Naive thymus-derived CD4-positive, alpha-beta T cell (primary cell): ENCODE measurements at regions not wholly inside any gene's neighbourhood (a gene's known extent, or its start where the extent isn't known, plus 50 kb on each side); places are given as distances from the start of the nearest gene placed in this dataset.

Experiments used
- ATAC-seq: fragments of 150-1000 bp; cut with Tn5 transposase; 2 replicates; pipeline ENCODE4 v1.10.0; 2021; ENCODE audit warnings: mild to moderate bottlenecking, moderate library complexity
- CTCF ChIA-PET: fragments of 350-600 bp; sonication (Branson Sonifier 250); formaldehyde crosslinking; loops from one replicate; lab custom pipeline; 2021; ENCODE audit warnings: antibody characterized with exemption; lab: Charles Lee
- POLR2A ChIA-PET: fragments of 350-600 bp; sonication (Branson Sonifier 250); formaldehyde crosslinking; loops from one replicate; lab custom pipeline; 2021; ENCODE audit warnings: antibody characterized with exemption, inconsistent platforms; lab: Charles Lee
- DNase-seq, 9 donors: peaks; one replicate each; pipeline versions ENCODE4 v3.0.0 to v3.0.0-alpha.2; 2020 to 2022; ENCODE audit warnings: mixed read lengths in 1 of 9
- H3K27ac ChIP-seq: one replicate; pipeline ENCODE4 v1.7.0; 2013; ENCODE audit warnings: mild to moderate bottlenecking, low read depth, low read length, moderate library complexity
- H3K27me3 ChIP-seq, 2 donors: one replicate each; pipeline ENCODE4 v1.7.0; 2013; ENCODE audit warnings: low read length in 2 of 2, mild to moderate bottlenecking in 2 of 2, moderate library complexity in 2 of 2; ENCODE audit not compliant: control insufficient read depth in 2 of 2, insufficient read depth in 2 of 2
- H3K36me3 ChIP-seq, 3 experiments: 1 replicate in 2 of 3; 2 replicates in 1 of 3; pipeline ENCODE4 v1.7.0; 2013; ENCODE audit warnings: low read length in 3 of 3, mild to moderate bottlenecking in 3 of 3, moderate library complexity in 1 of 3; ENCODE audit not compliant: insufficient read depth in 3 of 3, control insufficient read depth in 2 of 3
- H3K4me1 ChIP-seq, 2 donors: one replicate each; pipeline ENCODE4 v1.7.0; 2013; ENCODE audit warnings: low read length in 2 of 2, mild to moderate bottlenecking in 2 of 2, moderate library complexity in 1 of 2; ENCODE audit not compliant: control insufficient read depth in 2 of 2, insufficient read depth in 2 of 2
- H3K4me3 ChIP-seq: 2 replicates; pipeline ENCODE4 v1.7.0; 2013; ENCODE audit warnings: mild to moderate bottlenecking, low read length
- H3K9me3 ChIP-seq, 3 experiments: 1 replicate in 2 of 3; 2 replicates in 1 of 3; pipeline ENCODE4 v1.7.0; 2013; ENCODE audit warnings: low read length in 3 of 3; ENCODE audit not compliant: control insufficient read depth in 2 of 3
- H3K27ac Mint-ChIP-seq, 9 donors: one replicate each; pipeline ENCODE4 v1.8.0; 2020 to 2022; ENCODE audit warnings: mixed read lengths in 9 of 9, mild to moderate bottlenecking in 8 of 9, moderate library complexity in 5 of 9, inconsistent platforms in 2 of 9
- H3K27me3 Mint-ChIP-seq, 5 donors: one replicate each; pipeline ENCODE4 v1.8.0; 2021 to 2022; ENCODE audit warnings: mixed read lengths in 5 of 5, mild to moderate bottlenecking in 1 of 5
- H3K36me3 Mint-ChIP-seq, 5 donors: one replicate each; pipeline ENCODE4 v1.8.0; 2020 to 2022; ENCODE audit warnings: mixed read lengths in 5 of 5, mild to moderate bottlenecking in 3 of 5, inconsistent platforms in 1 of 5
- H3K4me1 Mint-ChIP-seq, 7 donors: one replicate each; pipeline ENCODE4 v1.8.0; 2020 to 2022; ENCODE audit warnings: mixed read lengths in 7 of 7, mild to moderate bottlenecking in 3 of 7, inconsistent platforms in 1 of 7
- H3K4me3 Mint-ChIP-seq, 10 donors: one replicate each; pipeline ENCODE4 v1.8.0; 2020 to 2022; ENCODE audit warnings: mild to moderate bottlenecking in 10 of 10, mixed read lengths in 10 of 10, moderate library complexity in 6 of 10, inconsistent platforms in 2 of 10
- H3K9me3 Mint-ChIP-seq, 11 donors: one replicate each; pipeline ENCODE4 v1.8.0; 2020 to 2022; ENCODE audit warnings: mixed read lengths in 11 of 11, mild to moderate bottlenecking in 4 of 11, inconsistent platforms in 1 of 11, moderate library complexity in 1 of 11
- intact Hi-C, 2 donors: fragments of 100-400 bp; cut with micrococcal nuclease; formaldehyde crosslinking; loops; one replicate each; pipeline ENCODE4 v1.15.1; 2023

GRCh38 chr6:113149511-113149910 lies 707.6 kb upstream of the MARCKS start:
- no peaks in the 10 kb centered on the region for H3K4me1 ChIP-seq
- H3K9me3 ChIP-seq: no peaks in the 10 kb centered on the region
- Mint-ChIP-seq H3K4me3 (no peak overlapping the region), H3K27ac (no peak overlapping the region), H3K9me3 (peaks cover 0 to 4% (median 0%) of the 10 kb centered on the region in 11 donors), H3K36me3 (no peaks in the 10 kb centered on the region), H3K27me3 (no peaks in the 10 kb centered on the region), H3K4me1 (no peaks in the 10 kb centered on the region)
- intact Hi-C loops: no loop called here
- CTCF ChIA-PET: no interaction called here
- no peak overlapping the region for H3K4me3 ChIP-seq
- POLR2A ChIA-PET: no interaction called here
- H3K27me3 ChIP-seq: no peaks in the 10 kb centered on the region
- no peak overlapping the region for H3K27ac ChIP-seq
- DNase-seq (no peak), ATAC-seq (no peak)
- no peaks in the 10 kb centered on the region for H3K36me3 ChIP-seq

DNA sequence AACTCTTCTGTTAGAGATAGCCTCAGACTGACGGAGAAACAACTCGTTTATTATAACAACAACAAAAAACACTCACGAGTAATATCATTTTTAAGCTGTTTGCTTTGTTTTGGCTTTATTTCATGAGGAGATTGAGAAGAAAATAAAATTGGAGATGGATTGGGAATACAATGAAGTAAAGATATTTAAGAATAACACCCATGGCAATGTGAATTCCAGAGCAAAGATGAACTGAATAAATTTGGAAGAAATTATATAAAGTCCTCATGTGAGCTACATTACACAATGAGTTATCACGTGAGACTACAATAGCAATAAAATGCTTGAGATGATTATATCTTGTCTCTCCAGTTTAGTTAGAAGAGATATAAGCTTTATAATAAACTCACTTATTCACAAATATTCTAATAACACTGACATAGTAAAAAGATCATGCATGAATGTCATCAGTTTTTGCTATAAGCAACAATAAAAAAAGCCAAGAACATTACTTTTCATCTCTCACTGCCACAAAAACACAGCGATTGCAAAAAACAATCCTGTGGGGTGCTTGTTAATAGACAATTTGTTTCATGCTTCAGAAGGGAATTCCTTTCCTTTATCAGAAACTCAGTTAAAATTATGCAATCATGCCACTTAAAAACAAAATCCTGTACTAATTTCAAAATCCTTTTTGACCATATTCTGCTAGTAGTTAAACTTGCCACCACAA lies 696.7 kb upstream of the MARCKS start:
- ATAC-seq (no peak), DNase-seq (no peak)
- ChIA-PET POLR2A (no interaction called here), CTCF (no interaction called here)
- no peaks in the 10 kb centered on the region for H3K36me3 ChIP-seq
- Mint-ChIP-seq H3K36me3 (no peaks in the 10 kb centered on the region), H3K4me1 (no peaks in the 10 kb centered on the region), H3K27ac (no peak overlapping the region), H3K27me3 (no peaks in the 10 kb centered on the region), H3K4me3 (no peak overlapping the region), H3K9me3 (peaks cover 0 to 12% (median 0%) of the 10 kb centered on the region in 11 donors)
- H3K27ac ChIP-seq: no peak overlapping the region
- H3K4me1 ChIP-seq: no peaks in the 10 kb centered on the region
- intact Hi-C loops: no loop called here
- H3K27me3 ChIP-seq: no peaks in the 10 kb centered on the region
- no peaks in the 10 kb centered on the region for H3K9me3 ChIP-seq
- no peak overlapping the region for H3K4me3 ChIP-seq

DNA sequence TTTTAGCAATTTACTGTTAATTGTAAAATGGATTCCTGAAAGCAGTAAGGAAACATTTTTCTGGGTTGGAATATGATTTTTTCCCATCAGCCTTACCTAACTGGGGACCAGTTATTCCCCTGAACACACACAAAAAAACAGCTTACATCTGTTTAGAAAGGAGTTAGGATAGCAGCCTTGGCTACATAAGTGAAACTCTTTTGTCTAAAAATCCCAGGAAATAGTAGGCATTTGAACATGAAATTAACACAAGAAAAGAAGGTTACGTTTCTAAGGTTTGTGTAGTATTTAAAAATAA lies 696.2 kb upstream of the MARCKS start:
- H3K4me3 Mint-ChIP-seq: no peak overlapping the region
- peaks cover 0 to 12% (median 0%) of the 10 kb centered on the region in 11 donors for H3K9me3 Mint-ChIP-seq
- DNase-seq (no peak), ATAC-seq (no peak)
- no peaks in the 10 kb centered on the region for H3K36me3 Mint-ChIP-seq
- Histone ChIP-seq H3K4me1 (no peaks in the 10 kb centered on the region), H3K4me3 (no peak overlapping the region), H3K36me3 (no peaks in the 10 kb centered on the region), H3K27ac (no peak overlapping the region), H3K9me3 (no peaks in the 10 kb centered on the region), H3K27me3 (no peaks in the 10 kb centered on the region)
- intact Hi-C loops: no loop called here
- no peaks in the 10 kb centered on the region for H3K4me1 Mint-ChIP-seq
- H3K27ac Mint-ChIP-seq: no peak overlapping the region
- CTCF ChIA-PET: no interaction called here
- POLR2A ChIA-PET: no interaction called here
- H3K27me3 Mint-ChIP-seq: no peaks in the 10 kb centered on the region

- H3K4me3 ChIP-seq: no peak overlapping the region
- H3K27me3 ChIP-seq: no peaks in the 10 kb centered on the region
- ATAC-seq (no peak), DNase-seq (no peak)
- no peaks in the 10 kb centered on the region for H3K36me3 ChIP-seq
- no peak overlapping the region for H3K27ac Mint-ChIP-seq
- H3K27me3 Mint-ChIP-seq: no peaks in the 10 kb centered on the region
- ChIA-PET POLR2A (no interaction called here), CTCF (no interaction called here)
- H3K4me1 Mint-ChIP-seq: no peaks in the 10 kb centered on the region
- H3K4me1 ChIP-seq: no peaks in the 10 kb centered on the region
- H3K9me3 ChIP-seq: no peaks in the 10 kb centered on the region
- H3K9me3 Mint-ChIP-seq: peaks cover 0 to 7% (median 0%) of the 10 kb centered on the region in 11 donors
- no peak overlapping the region for H3K27ac ChIP-seq
- H3K4me3 Mint-ChIP-seq: no peak overlapping the region
- H3K36me3 Mint-ChIP-seq: no peaks in the 10 kb centered on the region
- intact Hi-C loops: no loop called here
Measured at GRCh38 chr6:113162739-113163138, 694.4 kb upstream of the MARCKS start.

- DNase-seq (no peak), ATAC-seq (no peak)
- no peak overlapping the region for H3K27ac ChIP-seq
- H3K9me3 Mint-ChIP-seq: peaks cover 0 to 6% (median 0%) of the 10 kb centered on the region in 11 donors
- H3K4me1 Mint-ChIP-seq: no peaks in the 10 kb centered on the region
- no peak overlapping the region for H3K27ac Mint-ChIP-seq
- H3K4me3 ChIP-seq: no peak overlapping the region
- no peaks in the 10 kb centered on the region for H3K27me3 ChIP-seq
- H3K4me1 ChIP-seq: no peaks in the 10 kb centered on the region
- no peaks in the 10 kb centered on the region for H3K27me3 Mint-ChIP-seq
- intact Hi-C loops: no loop called here
- H3K36me3 ChIP-seq: no peaks in the 10 kb centered on the region
- CTCF ChIA-PET: no interaction called here
- H3K36me3 Mint-ChIP-seq: no peaks in the 10 kb centered on the region
- POLR2A ChIA-PET: no interaction called here
- no peaks in the 10 kb centered on the region for H3K9me3 ChIP-seq
- no peak overlapping the region for H3K4me3 Mint-ChIP-seq
Measured at GRCh38 chr6:113168057-113168456, 689.1 kb upstream of the MARCKS start.

- DNase-seq (no peak), ATAC-seq (no peak)
- no peak overlapping the region for H3K4me3 Mint-ChIP-seq
- ChIA-PET POLR2A (no interaction called here), CTCF (no interaction called here)
- no peaks in the 10 kb centered on the region for H3K4me1 Mint-ChIP-seq
- no peaks in the 10 kb centered on the region for H3K27me3 Mint-ChIP-seq
- H3K9me3 Mint-ChIP-seq: peaks cover 0 to 6% (median 0%) of the 10 kb centered on the region in 11 donors
- Histone ChIP-seq H3K9me3 (no peaks in the 10 kb centered on the region), H3K27ac (no peak overlapping the region), H3K4me3 (no peak overlapping the region), H3K27me3 (no peaks in the 10 kb centered on the region), H3K36me3 (no peaks in the 10 kb centered on the region), H3K4me1 (no peaks in the 10 kb centered on the region)
- intact Hi-C loops: no loop called here
- H3K36me3 Mint-ChIP-seq: no peaks in the 10 kb centered on the region
- H3K27ac Mint-ChIP-seq: no peak overlapping the region
Measured at GRCh38 chr6:113169484-113169883, 687.7 kb upstream of the MARCKS start.

- intact Hi-C loops: no loop called here
- Histone ChIP-seq H3K27me3 (no peaks in the 10 kb centered on the region), H3K9me3 (no peaks in the 10 kb centered on the region), H3K27ac (no peak overlapping the region), H3K36me3 (no peaks in the 10 kb centered on the region), H3K4me3 (no peak overlapping the region), H3K4me1 (no peaks in the 10 kb centered on the region)
- Mint-ChIP-seq H3K27me3 (no peaks in the 10 kb centered on the region), H3K27ac (no peak overlapping the region), H3K4me3 (no peak overlapping the region), H3K9me3 (peaks cover 0 to 10% (median 0%) of the 10 kb centered on the region in 11 donors), H3K36me3 (no peaks in the 10 kb centered on the region), H3K4me1 (no peaks in the 10 kb centered on the region)
- DNase-seq (no peak), ATAC-seq (no peak)
- POLR2A ChIA-PET: no interaction called here
- CTCF ChIA-PET: no interaction called here
Measured at GRCh38 chr6:113170454-113170853, 686.7 kb upstream of the MARCKS start.
